ENCODE measurements at regions not wholly inside any gene's neighbourhood (a gene's known extent, or its start where the extent isn't known, plus 50 kb on each side); places are given as distances from the start of the nearest gene placed in this dataset.
"Not testable (repeated sequence)": the region's sequence is repeated elsewhere in the genome, so short reads cannot be mapped to it uniquely, and the experiment has no call there.

DNA sequence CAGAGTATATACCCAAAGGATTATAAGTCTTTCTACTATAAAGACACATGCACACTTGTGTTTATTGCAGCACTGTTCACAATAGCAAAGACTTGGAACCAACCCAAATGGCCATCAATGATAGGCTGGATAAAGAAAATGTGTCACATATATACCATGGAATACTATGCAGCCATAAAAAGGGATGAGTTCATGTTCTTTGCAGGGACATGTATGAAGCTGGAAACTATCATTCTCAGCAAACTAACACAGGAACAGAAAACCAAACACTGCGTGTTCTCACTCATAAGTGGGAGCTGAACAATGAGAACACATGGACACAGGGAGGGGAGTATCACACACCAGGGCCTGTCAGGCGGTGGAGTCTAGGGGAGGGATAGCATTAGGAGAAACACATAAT is 281.7 kb upstream of the MEF2C start:
- not testable (repeated sequence) for DNase-seq

DNA sequence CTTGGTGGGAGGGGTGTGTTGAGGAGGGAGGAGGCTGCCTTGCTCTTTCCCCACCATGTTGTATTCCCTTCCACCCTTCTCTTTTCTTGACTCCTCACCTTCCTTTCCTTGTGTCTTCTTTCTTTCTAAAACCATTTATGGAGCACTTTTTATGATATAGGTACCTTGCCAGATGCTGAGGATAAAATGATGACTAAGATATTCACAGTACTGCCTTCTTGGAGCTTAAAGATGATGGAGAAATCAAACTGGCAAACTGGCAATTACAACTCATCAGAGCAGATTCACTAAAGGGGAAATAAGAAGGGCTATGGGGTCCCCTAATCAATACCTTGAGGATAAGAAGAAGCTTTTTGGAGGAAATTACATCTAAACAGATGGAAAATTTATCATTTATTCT is 273.2 kb upstream of the MEF2C start:
- no peak for DNase-seq

DNA sequence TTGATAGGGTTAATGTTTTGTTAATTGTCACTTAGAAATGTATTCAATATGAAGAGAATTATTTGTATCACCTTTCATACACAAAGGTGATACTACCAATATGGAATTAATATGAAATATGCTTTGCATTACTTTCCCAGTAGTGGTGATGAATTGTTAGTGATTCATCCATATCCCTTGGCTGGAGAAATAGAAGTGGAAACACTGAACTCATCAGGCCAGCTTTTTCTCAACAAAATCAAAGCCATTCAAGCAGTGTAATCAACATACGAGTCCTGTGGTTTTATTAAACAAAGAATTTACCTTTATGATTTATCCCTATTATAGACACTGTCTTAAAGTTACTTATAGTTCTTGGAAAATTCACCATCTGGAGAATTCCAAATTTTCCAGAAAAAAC is 264.0 kb upstream of the MEF2C start:
- DNase-seq: no peak

- DNase-seq: no peak
These were observed 254.2 kb upstream of the MEF2C start for GRCh38 chr5:89137148-89137547.

DNA sequence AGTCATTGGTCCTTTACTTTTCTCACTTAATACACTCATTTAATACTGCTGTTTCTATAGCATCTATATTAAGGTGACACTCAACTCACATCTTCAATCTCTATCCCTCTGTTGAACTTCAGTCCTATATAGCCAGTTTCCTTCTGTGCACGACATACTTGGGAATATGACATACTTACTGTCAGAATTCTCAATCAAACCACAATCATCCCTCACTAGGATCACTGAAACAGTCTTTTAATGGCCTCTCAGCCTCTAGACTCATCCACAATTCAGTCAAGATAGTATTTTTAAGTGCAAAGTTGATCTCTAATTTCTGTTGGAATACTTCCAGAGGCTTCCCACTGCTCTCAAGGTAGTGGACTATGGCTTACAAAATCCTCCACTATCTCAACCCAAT is 251.0 kb upstream of the MEF2C start:
- DNase-seq: no peak

DNA sequence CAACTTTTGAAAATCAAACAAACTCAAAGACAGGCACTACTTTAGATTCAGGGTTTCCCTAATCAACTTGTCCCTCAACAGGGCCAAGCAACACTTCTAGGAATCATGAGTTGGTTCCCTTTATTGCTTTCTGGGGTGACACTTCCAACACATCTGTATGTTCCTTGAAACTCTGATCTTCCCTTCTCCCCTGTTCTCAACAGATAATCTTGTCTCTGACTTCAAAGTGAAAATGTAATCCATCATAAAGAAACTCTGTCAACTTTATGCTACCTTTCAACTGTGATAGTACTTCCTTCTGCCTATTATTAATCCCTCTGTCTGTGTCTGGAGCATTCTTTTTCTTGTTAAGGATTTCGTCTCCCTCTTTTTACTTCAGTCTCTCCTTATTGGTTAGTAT is 250.1 kb upstream of the MEF2C start:
- DNase-seq: no peak

- DNase-seq: no peak
These were observed 247.9 kb upstream of the MEF2C start for GRCh38 chr5:89130851-89131250.

GRCh38 chr5:89129941-89130340 is 247.0 kb upstream of the MEF2C start:
- no peak for DNase-seq

DNA sequence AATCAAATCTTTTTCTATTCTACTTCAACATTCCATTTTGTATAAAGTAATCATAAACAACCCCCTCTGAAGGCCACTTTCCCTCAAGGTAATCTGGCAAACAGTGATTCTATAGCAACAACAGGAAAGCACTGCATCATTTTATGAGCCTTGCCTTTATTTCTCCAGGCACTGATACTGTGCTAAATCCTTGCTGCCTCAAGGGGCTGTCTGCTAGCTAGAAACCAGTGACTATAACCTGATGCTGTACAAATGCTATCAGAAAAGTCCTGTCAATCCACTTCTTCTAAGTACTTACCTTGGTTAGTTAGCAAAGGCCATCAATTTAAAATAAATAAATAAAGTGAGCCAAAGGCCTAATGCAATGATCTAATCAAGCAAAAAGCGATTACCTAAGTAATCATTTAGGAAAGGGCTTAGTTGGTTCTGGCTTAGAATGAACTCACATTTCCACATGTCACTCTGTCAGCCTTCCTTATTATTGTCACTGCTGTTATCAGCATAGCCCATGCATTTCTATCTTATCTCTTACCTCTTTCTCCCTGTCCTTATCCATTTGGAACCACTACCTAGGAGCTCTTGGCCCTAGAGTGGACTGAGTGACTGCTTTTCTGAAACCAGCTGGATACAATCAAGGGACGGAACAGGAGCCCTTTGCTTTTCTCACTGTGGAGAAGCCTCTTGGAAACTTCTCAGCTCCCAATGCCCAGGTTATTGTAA is 246.1 kb upstream of the MEF2C start:
- no peak for DNase-seq

DNA sequence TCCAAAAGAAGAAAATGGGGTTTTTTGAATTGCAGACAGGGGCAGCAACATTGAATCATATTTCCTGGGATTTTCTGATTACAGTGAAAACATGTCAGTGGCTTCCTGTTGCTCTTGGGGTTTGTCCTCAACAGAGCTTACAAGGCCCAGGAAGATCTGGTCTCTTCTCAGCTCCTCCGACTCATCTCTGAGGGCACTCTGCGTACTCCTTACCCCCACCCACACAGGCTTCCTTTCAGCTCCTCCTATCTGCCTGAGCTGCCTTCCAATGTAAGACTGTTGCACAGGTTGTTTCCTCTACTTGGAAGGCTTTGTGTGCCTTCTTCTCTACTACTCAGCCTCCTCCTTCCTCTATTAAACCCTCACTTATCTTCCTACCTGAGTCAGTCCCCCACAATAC is 245.1 kb upstream of the MEF2C start:
- no peak for DNase-seq

DNA sequence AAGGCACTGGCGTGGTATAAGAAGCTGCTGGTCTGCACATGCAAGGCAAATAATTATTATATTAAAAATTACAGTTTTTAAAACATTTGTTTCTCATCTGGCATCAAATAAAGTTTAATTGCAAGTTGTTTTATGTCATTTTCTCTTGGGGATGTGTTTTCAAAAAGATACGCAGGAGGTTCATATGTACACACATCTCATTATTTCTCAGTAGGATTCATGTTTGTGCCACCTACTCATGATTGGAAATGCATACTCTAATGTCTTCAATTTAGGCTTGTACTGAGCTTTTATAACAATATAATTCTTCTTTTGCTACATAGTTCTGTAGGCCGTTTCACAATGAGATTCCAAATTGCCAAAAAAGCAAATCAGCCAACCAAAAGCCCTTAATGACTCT is 244.2 kb upstream of the MEF2C start:
- no peak for DNase-seq

DNA sequence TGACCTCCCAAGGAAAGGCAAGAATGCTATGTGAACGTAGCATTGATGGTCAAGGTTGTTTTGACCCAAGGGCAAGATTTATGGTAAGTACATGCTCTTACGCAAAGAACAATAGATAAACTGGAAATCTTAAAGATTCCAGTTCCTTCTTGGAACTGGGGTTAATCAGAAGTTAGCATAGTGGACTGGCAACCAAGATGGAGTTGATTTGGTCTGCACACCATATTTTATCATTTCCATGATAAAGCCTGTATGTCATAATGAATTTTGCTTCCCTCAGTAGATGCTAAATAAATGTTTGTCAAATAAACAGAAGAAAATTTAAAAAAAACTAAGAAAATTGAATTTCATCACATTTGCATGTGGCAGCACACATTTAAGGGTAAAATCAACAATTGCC is 242.4 kb upstream of the MEF2C start:
- no peak for DNase-seq

DNA sequence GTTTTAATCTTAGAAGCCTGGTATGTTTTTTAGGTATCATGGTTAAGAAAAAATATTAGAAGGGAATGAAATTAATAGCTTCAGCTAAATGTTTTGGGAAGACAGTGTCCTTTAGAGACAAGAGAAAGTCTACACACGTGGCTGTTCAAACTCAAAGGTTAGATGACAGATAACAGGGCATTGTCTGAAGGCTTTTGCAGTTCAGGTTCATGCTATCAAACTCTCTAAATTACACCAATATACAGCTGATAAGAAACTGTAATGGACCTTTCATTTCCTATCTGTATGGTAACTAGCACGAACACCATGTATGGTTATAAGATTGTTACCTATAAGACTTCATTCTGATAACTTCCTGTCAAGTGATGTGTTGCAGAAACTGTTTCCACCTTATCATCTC is 240.6 kb upstream of the MEF2C start:
- no peak for DNase-seq

GRCh38 chr5:89120719-89121118 is 237.7 kb upstream of the MEF2C start:
- DNase-seq: no peak

GRCh38 chr5:89117124-89117644 is 234.2 kb upstream of the MEF2C start:
- no peak for DNase-seq

- no peak for DNase-seq
These were observed 228.1 kb upstream of the MEF2C start for GRCh38 chr5:89110916-89111646.

DNA sequence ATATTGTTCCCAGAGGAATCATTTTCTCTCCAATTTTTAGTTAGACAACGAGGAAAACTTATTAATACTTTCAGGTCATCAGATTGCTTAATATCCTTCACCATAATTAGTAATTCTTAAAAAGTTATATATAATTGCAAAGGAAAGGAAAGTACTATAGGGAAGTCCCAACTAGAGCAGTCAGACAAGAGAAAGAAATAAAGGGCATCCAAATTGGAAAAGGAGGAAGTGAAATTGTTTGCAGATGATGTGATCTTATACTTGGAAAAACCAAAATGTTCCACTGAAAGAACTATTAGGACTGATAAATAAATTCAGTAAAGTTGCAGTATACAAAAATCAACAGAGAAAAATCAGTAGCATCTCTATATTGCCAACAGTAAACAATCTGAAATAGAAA is 223.5 kb upstream of the MEF2C start:
- DNase-seq: no peak

GRCh38 chr5:89105836-89106235 is 222.9 kb upstream of the MEF2C start:
- no peak for DNase-seq

DNA sequence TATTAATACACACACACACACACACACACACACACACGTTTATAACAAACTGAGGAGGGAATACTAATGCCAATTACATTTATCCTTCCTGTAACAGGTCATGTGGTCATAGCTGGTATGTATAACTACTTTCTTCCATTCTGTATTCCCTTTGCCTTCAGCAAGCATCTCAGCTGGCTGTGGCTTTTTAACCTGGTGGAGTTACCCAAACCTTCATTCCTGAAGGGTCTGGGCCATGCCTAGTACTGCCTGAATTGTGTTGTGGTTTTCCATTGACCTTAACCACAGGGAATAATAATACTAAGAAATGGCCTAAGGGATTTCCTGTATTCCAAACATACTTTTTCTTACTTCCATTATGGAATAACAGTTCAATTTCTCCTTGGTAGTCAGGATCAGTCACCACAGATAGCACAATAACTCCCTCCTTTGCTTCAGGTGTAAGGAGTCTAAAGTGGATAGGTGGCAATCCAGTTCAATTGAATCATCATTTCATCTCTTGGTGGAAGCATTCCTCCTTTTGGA is 222.2 kb upstream of the MEF2C start:
- no peak for DNase-seq

GRCh38 chr5:89098199-89098756 is 215.3 kb upstream of the MEF2C start:
- DNase-seq: no peak

DNA sequence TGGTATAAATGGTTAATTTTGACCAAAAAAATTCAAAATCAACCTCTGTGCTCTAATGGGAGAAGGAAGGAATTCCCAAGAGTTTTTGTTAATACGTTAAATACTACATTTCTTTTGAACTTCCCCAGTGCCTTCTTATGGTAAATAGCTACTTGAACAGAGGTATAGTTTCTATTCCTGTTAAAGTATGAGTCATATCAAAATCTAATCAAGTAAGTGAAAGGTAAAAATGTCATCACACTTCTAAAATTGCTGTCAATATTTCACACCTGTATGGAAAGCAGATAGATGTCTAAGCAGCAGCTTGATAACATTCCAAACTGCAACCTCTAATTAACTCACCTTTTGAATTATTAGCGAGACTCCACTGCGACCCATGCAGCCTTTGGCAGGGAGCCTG is 214.1 kb upstream of the MEF2C start:
- DNase-seq: no peak

DNA sequence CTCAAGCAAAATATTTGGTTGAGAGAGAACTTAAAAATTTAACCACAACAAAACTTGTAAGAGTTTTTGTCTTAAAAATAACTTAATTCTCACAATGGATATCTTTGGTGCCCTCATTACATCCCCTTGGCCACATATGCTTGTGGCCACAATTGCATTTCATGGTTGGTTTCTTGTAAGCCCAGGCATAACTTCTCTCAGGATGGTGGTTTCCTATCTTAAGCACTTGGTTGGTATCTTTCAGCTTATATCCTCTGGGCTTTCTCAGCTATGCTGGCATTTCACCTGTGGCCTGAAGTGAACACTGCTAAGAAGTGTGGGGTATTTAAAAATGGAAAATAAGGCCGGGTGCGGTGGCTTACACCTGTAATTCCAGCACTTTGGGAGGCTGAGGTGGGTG is 212.4 kb upstream of the MEF2C start:
- no peak for DNase-seq

DNA sequence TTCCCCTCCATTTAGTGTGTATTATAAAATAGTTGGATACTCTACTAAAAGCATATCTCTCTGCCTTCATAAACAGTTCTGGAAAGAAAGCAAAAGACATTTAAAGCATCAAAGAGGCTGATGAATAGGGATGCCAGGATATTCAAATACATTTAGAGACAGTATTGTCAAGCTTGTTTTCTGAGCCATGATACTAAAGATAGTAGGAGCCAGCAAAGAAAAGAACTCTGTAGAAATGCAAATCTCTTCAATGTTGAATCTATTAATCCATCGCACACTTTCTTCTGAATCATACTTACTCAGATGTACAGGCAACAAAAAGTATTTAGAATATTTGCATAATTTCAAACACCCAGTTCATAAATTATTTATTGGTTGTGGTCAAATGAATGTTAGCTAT is 207.1 kb upstream of the MEF2C start:
- DNase-seq: peak; percentile 24

Data from NCI-H1048 (cell line).